ENCODE measurements at regions not wholly inside any gene's neighbourhood (a gene's known extent, or its start where the extent isn't known, plus 50 kb on each side); places are given as distances from the start of the nearest gene placed in this dataset.

DNA sequence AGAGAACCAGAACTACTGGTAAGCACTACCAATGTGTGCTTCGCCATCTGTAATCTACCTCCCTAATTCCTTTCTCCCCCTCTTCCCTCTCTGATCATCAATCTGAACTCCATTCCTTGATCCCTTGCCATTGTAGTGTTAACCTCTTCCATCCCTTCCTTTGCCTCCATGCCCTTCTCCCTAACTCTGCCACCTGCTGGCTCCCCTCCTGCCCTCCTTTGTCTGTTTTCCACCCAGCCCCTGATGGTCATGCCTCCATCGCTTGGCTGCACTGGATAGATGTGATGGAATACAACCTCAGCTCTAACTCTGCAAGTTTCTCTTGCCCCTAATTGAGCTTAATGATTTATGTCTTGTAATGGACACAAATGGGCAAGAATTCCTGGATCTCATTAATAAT lies 108.2 kb upstream of the ASIC2 start:
- no peak for FAIRE-seq

DNA sequence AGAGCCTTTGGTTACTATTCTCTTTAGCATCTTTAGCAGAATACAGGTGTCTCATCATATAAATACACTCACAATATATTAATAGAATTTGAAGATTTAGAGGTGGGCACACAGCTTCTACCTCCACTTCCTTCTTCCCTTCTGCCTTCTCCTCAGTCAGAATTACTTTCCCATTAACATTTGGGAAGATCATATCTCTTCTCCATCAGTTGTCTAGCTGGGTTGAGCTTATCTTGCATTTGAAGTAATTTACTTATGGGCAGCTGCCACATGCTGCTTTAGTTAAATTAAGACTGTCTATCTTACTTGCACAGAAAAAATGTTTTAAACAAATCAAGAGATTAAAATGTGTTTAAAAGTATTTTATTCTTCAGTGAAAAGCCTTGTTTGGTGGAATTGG lies 110.1 kb upstream of the ASIC2 start:
- no peak for DNase-seq (ENCODE audit: low spot score in 2 of 2)

More for the DNA sequence above, 108.2 kb upstream of the ASIC2 start:
- DNase-seq (ENCODE audit: low spot score in 2 of 2), result no peak

DNA sequence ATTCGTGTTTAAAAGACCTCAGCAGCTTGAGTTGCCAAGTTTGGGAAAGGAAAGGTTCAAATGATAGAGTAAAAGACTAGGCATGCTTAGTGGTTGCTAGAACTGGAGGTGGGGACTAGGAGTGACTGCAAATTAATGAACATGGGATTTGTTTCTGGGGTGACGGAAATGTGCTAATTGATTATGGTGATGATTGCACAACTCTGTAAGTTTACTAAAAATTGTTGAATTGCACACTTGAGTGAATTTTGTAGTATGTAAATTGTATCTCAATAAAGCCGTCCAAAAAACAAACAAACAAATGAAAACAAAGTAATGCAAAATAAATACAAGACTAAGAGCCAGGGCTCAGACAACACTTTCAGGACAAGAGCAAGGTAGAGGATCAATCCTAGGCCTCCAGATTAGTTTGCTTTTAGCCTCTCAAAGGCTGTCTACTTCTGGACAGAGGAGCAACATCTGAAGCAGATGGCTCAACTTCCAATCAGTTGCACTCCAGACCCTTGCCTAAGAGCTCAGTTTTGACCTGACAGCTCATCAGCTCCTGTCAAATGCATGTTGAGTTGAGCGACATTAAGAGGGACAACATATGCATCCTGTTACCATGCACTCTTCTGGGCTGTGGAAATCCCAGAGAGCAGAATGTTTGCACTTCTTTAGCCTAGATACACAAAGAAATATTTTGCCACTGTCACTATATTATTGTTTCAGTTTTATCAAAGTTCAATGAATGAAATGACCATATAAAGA lies 111.2 kb upstream of the ASIC2 start:
- FAIRE-seq (no peak), DNase-seq (ENCODE audit: low spot score in 2 of 2) (no peak)

More for the DNA sequence above, 110.1 kb upstream of the ASIC2 start:
- FAIRE-seq, result no peak

DNA sequence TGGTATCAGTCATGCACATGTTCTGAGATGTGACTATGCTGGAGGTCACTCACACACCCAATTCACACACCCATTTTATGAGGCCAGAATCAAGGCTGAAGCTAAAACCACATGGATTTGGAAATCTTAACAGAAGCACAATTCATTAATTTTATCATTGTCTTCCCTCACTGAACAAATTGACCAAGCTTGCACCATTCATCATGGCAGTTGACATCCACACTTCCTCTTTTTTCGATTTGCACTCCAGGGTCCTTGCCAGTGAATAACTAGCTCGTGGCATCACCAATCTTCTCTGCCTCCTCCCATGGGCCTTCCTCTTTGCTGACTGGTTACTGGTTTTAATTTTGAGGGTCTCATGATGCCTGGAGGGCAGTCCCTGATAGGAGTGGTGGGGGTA lies 123.0 kb upstream of the ASIC2 start:
- no peak for FAIRE-seq
- no peak for DNase-seq (ENCODE audit: low spot score in 2 of 2)

DNA sequence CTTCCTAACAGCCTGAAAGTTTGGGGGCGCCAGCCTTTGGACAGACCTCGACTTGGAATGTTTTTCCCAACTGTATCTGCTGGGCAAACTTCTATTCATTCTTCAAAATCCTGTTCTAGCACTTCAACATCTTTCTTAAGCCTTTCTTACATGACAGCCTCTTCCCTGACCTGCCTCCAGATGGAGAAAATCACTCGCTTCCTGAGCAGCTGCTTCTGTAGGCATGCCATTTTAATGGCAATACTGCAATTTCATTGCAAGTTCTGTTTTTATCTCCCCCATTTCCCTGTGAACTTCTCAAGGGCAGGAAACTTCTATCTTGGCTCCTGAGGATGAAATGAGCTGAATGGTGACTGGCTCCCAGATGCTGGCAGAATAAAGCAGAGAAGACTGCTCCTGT lies 128.8 kb upstream of the ASIC2 start:
- FAIRE-seq (no peak), DNase-seq (ENCODE audit: low spot score in 2 of 2) (no peak)

DNA sequence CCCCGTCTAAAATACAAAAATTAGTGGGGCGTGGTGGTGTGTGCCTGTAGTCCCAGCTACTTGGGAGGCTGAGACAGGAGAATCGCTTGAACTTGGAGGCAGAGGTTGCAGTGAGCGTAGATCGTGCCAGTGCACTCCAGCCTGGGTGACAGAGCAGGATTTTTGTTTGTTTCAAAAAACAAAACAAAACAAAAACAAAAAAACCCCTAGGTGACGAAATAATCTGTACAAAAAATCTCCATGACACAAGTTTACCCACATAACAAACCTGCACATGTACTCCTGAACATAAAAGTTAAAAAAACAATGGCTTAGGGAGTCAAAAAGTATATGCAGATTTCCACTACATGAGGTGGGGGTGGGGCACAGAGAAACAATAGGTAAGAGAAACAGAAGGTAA lies 140.5 kb upstream of the ASIC2 start:
- DNase-seq (ENCODE audit: low spot score in 2 of 2), result no peak
- no peak for FAIRE-seq

DNA sequence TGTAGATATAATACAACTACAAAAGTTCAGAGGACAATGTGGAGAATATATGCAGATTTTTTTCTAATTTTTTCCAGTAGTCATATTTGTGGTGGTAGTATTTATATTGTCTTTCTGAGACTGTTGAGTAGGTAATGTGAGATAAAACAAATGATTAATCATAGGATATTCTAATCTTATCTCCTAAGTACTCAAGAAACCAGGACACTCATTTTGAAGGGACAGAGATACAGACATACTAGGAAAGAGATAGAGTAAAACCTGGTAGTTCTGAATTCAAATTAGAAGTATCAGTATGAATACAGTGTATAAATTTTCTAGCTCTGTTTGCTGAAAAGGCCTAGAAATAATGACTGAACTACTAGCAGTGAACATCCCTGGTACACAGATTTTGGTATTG lies 141.7 kb upstream of the ASIC2 start:
- FAIRE-seq (no peak), DNase-seq (ENCODE audit: low spot score in 2 of 2) (no peak)

DNA sequence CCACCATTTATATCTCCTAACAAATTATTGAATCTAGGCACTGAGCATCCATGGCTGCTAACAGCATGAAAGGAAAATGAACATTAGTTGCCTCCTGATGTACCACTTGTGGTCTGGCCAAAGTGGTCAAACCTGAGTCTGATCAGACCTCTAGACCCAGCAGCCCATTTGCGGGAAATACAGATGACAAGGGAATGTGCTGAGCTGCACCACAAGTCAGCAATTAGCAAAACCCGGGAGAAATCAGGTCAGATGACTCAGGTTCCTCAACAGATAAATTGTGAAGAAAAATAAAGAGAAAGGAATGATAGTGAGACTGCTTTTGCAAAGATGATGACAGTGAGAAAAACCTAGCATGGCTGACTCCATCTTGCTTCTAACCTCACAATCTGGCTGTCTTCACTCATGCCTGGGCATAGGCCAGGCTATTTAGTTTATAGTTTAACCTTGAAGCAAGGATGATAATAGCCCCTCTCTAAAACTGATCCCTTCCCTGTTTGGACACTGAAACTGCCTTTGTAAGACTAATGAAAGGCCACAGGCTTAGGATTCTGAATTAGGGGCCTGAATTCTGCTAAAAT lies 142.7 kb upstream of the ASIC2 start:
- no peak for FAIRE-seq

DNA sequence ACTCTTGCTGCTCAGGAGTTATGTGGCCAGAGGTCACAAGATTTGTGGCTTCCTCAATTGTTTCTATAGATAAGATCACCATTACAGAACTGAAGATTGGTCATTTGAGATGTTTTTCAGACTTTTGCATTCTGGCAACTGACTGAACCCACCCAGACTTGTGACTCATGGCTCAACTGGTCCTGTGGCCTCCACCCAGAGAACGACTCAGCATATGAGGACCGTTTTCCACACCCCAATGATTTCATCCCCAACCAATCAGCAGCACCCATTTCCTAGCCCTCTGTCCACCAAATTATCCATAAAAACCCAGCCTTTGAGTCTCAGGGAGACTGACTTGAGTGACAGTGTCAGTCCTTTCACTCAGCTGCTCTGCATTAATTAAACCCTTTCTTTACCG lies 143.2 kb upstream of the ASIC2 start:
- no peak for DNase-seq (ENCODE audit: low spot score in 2 of 2)
- FAIRE-seq, result no peak

More for the DNA sequence above, 142.7 kb upstream of the ASIC2 start:
- no peak for DNase-seq (ENCODE audit: low spot score in 2 of 2)

DNA sequence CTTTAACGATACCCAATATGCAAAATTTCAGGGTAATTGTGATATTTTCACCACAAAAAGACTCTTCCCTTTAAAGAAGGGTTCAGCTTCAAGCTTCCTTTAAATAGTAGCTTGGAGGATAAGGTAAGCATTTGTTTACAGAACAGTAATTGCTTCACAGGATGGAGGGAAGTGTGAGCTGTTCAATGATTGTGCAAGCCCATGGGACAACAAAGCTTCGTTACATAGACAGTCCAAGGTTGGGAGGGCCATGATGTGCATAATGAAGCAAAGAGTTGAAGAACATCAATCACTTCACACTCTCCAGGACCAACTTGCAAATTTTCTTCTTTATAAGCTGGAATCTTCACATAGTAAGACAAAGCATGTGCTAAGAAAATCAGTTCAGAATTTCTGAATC lies 145.0 kb upstream of the ASIC2 start:
- no peak for DNase-seq (ENCODE audit: low spot score in 2 of 2)
- no peak for FAIRE-seq

DNA sequence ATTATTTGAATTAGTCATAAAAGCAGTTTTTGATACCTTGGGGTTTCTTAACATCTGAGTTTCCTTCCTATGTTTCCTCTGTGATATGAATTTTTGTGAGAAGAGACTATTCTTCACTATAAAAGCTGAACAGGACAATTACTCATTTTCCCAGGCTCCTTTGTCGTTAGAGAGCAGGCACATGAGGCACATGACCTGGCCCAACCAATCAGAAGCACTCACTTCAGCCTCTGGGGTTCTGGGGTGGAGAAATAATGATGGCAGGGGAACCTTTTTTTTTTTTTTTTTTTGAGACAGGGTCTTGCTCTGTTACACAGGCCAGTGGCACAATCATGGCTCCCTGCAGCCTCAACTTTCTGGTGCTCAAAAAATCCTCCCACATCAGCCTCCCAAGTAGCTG lies 145.5 kb upstream of the ASIC2 start:
- no peak for FAIRE-seq
- DNase-seq (ENCODE audit: low spot score in 2 of 2), result no peak

DNA sequence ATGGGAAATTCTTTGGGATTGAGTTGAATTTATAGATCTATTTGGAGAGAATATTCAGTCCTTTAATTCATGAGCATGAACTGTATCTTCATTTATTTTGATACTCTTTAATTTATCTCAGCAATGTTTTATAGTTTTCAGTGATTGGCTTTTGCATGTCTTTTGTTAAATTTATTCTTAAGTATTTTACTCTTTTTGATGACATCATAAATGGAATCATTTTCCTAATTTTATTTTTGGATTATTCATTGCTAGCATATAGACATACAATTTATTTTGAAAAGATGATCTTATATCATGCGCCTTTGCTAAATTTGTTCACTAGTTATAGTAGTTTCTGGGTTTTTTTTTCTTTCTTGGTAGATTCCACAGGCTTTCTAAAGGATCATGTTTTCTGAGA lies 149.2 kb upstream of the ASIC2 start:
- no peak for DNase-seq (ENCODE audit: low spot score in 2 of 2)
- no peak for FAIRE-seq

DNA sequence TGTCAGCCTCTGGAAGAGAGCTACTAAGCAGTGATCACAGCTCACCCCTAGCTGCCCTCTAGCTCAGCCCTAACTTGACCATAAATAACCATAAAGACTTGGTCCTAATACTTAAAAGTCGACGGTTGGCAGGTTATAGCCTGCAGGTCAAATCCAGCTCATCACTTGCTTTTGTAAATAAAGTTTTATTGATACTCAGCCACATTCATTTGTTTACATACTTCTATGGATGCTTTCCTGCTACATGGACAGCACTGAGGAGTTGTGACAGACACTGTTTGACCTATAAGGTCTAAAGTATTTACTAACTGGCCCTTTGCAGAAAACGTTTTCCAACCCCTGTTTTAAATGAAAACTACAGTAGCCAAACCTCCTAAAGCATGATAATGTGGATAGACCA lies 151.6 kb upstream of the ASIC2 start:
- FAIRE-seq (no peak), DNase-seq (ENCODE audit: low spot score in 2 of 2) (no peak)

DNA sequence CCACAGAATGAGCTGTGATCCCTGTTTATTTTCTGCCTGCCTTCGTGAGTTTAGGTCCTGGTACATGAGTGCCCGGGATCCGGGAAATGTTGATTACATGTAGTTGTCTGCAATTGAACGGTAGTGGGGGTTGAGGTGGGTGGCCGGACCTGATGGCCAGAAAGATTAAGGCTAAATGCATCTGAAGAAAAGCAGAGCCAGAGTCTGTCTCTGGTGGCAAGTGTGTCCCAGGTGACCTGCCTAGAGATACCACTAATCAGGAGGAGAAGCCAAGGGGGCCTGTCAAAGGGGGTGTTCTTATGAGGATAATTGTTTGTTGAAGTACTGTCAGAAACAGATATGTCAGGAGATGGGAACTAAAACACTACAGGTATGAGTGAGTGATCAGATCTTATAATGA lies 154.0 kb upstream of the ASIC2 start:
- DNase-seq (ENCODE audit: low spot score in 2 of 2) (no peak), FAIRE-seq (no peak)

DNA sequence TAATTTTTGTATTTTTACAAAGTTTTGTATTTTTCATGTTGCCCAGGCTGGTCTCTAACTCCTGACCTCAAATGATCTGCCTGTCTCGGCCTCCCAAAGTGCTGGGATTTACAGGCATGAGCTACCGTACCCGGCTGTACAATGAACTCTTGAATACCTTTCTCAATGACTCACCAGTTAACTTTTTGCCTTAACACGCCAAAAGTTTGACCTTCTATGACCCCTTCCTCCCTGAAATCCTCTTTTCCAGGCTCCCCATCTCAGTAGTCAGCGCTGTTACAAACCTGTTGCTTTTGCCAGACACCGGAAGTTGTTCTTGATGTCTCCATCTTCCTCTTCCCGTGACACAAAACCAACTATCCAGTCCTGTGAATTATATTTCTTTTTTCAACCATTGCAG lies 158.1 kb upstream of the ASIC2 start:
- DNase-seq (ENCODE audit: low spot score in 2 of 2), result no peak
- FAIRE-seq, result no peak

DNA sequence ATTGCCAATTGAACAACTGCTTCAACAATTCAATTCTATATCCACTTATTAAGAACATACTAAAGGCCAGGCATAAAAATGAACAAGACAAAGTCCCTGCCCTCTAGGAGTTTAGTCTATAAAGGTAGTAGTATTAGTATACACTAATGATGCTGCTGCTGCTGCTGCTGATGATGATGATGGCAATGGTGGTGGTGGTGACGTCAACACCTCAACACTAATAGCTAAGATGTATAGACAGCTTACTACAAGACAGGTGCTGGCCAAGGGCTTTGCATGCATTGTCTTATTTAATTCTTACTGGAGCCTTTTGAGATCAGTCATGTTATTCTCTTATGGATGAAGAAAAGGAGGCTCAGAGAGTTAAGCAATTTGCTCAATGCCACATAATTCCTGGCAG lies 164.4 kb upstream of the ASIC2 start:
- DNase-seq (ENCODE audit: low spot score in 2 of 2) (no peak), FAIRE-seq (no peak)

DNA sequence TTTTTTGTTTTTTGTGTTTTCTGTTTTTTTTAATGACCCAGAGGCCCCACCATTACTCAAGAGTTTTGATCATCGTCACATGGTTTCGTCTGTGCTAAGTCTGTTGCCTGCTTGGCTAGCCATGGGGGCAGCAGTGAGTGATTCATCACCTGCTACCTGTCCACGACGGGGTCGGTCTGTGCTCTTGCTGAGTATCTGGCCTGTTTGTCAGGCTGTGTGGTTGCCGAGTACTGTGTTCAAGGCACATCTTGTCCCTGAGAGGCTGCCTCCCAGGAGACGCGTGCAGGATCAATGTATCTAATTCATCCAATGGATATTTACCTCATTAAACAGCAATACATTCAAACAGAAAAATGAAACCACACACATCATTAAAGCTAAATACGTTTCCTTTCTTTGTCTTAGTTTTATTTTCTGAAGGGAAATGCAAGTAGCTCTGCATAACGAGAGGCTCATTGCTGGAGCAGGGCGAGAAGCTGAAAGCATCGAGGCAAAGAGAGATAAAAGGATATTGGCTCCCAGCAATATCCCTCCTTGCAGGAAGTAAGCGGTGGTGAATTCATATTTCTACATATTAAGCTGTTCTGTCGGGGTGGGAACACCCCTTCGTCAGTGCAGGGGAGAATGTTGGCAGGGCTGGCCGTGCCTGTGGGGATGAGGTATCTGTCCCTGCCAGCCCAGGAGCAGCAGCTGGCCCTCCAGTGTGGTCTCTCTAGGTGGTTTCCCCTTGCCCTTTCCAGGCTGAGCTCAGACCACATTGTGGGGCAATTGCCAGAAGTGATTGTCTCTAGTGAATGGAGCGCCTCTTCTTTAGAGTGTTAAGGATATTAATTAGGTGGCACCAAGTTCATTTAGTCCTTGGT lies 166.2 kb upstream of the ASIC2 start:
- no peak for FAIRE-seq
- DNase-seq (ENCODE audit: low spot score in 2 of 2), result no peak

DNA sequence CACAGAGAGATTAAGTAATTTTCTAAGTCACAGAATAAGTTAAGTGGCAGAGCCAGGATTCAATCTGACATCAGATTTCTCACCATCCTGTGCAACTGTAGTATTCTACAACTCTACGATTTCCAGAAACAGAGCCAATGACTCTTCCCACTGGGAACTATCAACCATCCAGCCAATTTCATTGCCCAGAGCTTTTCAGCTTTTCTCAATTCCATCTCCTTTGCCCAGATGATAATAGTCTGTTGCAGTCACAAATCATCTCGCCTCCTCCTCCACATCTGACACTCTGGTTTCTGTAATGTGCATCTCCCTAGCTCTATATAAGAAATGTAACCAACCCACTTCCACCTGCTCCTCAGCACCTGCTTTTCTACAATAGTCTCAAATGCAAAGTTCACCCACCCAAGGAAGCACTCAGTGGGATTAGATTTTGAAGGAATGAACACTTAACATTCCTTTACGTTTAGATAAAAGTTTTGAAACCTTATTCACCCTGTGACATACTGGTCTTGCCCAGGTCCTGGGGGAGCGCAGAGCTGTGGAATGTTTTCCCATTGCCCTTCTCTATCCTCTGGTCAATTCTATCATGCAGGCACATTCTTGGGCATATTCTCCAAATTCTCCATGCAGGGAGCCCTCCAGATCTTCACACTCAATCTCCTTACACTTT lies 167.8 kb upstream of the ASIC2 start:
- DNase-seq (ENCODE audit: low spot score in 2 of 2), result no peak

DNA sequence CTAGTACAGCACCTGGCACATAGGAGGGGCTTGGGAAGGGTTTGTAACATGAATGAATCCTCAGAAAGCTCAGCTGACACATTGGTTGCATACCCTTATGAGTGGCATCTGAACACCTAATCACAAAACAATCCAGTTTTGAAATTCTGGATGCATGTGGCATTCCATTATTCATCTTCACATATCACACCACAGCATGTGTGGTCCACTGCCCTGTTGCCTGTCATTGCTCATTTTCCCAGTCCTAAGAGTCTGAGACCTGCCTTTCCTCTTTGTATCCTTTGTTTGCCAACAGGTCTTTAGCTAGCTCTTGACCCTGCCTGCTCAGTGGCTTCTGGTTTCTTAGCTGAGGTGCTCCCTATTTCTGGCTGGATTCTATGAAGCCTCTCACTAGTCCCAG lies 170.8 kb upstream of the ASIC2 start:
- DNase-seq (ENCODE audit: low spot score in 2 of 2), result no peak
- no peak for FAIRE-seq

More for the DNA sequence above, 167.8 kb upstream of the ASIC2 start:
- no peak for FAIRE-seq

DNA sequence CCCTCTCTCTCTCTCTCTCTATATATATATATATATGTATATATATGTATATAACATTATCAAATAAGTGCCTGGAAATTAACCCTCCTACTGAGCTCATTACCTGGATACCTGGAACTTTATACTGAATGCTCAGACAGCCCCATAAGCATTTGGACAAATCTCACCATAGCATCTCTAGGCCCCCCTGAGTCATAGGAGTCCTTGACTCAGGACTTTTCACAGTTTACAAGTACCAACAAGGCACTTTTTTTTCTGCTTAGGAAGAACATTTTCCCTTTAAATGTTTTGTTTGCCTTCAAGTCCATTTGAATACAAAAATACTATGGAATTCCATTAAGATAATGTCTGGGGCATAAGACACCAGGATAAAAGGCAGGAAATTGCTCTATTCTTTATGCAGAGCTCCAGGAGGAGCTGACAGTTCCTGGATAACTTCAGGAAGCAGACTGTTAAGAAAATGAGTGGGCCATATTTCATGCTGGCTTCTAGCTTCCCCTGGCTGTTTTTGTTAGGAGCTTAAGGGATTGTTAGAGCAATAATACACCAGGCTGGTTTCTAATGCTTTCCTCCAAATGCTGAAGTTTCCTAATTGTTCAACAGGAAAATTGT lies 171.7 kb upstream of the ASIC2 start:
- no peak for DNase-seq (ENCODE audit: low spot score in 2 of 2)
- no peak for FAIRE-seq

DNA sequence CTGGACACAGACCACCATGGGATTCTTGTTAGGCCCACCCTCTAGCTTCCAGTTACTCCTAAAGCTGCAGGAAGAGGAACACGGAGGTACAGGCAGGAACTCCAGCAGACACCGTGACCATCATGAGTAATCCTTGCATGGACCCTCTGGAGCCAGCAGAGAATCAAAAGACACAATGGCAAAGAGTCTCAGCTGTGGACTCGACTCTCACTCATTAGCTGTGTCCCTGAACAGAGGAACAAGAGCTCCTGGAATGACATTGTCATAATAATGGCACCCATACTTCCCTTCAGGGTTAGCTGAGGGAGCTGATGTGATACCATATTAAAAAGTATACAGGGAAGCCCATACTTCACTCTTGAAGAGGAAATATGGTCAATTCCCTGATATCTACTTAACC lies 176.3 kb upstream of the ASIC2 start:
- no peak for FAIRE-seq

More for the DNA sequence above, 176.3 kb upstream of the ASIC2 start:
- DNase-seq (ENCODE audit: low spot score in 2 of 2), result no peak

Measured in frontal cortex (tissue), 3 donors.